H1 (cell line): ENCODE measurements at regions not wholly inside any gene's neighbourhood (a gene's known extent, or its start where the extent isn't known, plus 50 kb on each side); places are given as distances from the start of the nearest gene placed in this dataset.

Experiments
- CTCF ChIA-PET: fragments of 300-600 bp; sonication (Branson Sonifier 250); formaldehyde crosslinking; loops from one replicate; lab custom pipeline; 2021; ENCODE audit not compliant: partially characterized antibody; lab: Charles Lee
- POLR2A ChIA-PET: fragments of 300-600 bp; sonication (Branson Sonifier 250); formaldehyde crosslinking; loops from one replicate; lab custom pipeline; 2021; ENCODE audit warnings: inconsistent platforms; ENCODE audit not compliant: partially characterized antibody; lab: Charles Lee
- DNase-seq, 2 experiments: peaks; one replicate each; pipeline versions ENCODE4 v3.0.0 to v3.0.0-alpha.2; 2010 to 2022; ENCODE audit warnings: low spot score in 2 of 2, low read depth in 1 of 2, mixed read lengths in 1 of 2
- FAIRE-seq: peaks from 2 replicates; lab custom pipeline; 2011; peaks lifted over from hg19 to GRCh38; lab: Jason Lieb, UNC
- H2AFZ ChIP-seq: 2 replicates; pipeline ENCODE4 v1.8.1; 2012; ENCODE audit warnings: low read length, inconsistent platforms
- H2AK5ac ChIP-seq: 2 replicates; pipeline ENCODE4 v1.6.1; 2013; ENCODE audit warnings: low read depth, low read length
- H2BK120ac ChIP-seq: replicated peaks from 2 replicates; pipeline ENCODE3; 2013; ENCODE audit warnings: low read depth, low read length, inconsistent platforms
- H2BK12ac ChIP-seq: 2 replicates; pipeline ENCODE4 v1.6.1; 2013; ENCODE audit warnings: low read depth, low read length
- H2BK15ac ChIP-seq: 2 replicates; pipeline ENCODE4 v1.6.1; 2013; ENCODE audit warnings: low read length
- H2BK20ac ChIP-seq: 2 replicates; pipeline ENCODE4 v1.6.1; 2013; ENCODE audit warnings: low read length
- H2BK5ac ChIP-seq: 2 replicates; pipeline ENCODE4 v1.6.1; 2013; ENCODE audit warnings: low read depth, low read length
- H3K14ac ChIP-seq: 2 replicates; pipeline ENCODE4 v1.6.1; 2013; ENCODE audit warnings: inconsistent platforms; ENCODE audit not compliant: insufficient read length
- H3K18ac ChIP-seq: 2 replicates; pipeline ENCODE4 v1.6.1; 2013; ENCODE audit warnings: low read length; ENCODE audit errors: extremely low read depth
- H3K23ac ChIP-seq: 2 replicates; pipeline ENCODE4 v1.6.1; 2013; ENCODE audit warnings: inconsistent platforms; ENCODE audit not compliant: insufficient read length
- H3K23me2 ChIP-seq: 2 replicates; pipeline ENCODE4 v1.6.1; 2013; ENCODE audit warnings: low read depth, low read length
- H3K27ac ChIP-seq: 2 replicates; pipeline ENCODE4 v1.6.1; 2011; ENCODE audit warnings: low read depth, low read length, inconsistent platforms
- H3K27me3 ChIP-seq, 4 experiments: replicated peaks in 1 of 4; 1 replicate in 1 of 4; 2 replicates in 3 of 4; pipeline versions ENCODE4 v1.6.1 to v1.8.1; 2011 to 2013; ENCODE audit warnings: low read length in 3 of 4, mild to moderate bottlenecking in 3 of 4, inconsistent platforms in 2 of 4, mixed read lengths in 2 of 4, moderate library complexity in 1 of 4; ENCODE audit not compliant: control insufficient read depth in 3 of 4, insufficient read depth in 3 of 4; ENCODE audit errors: extremely low read depth in 1 of 4
- H3K36me3 ChIP-seq, 4 experiments: 2 replicates each; pipeline versions ENCODE4 v1.6.1 to v1.8.1; 2011 to 2013; ENCODE audit warnings: mild to moderate bottlenecking in 4 of 4, low read length in 3 of 4, moderate library complexity in 2 of 4, control low read depth in 1 of 4, inconsistent platforms in 1 of 4; ENCODE audit not compliant: insufficient read depth in 4 of 4, control insufficient read depth in 2 of 4
- H3K4ac ChIP-seq: replicated peaks from 2 replicates; pipeline ENCODE3; 2013; ENCODE audit warnings: low read length, low read depth, mixed read lengths, inconsistent platforms; ENCODE audit not compliant: insufficient read length
- H3K4me1 ChIP-seq, 4 experiments: replicated peaks in 1 of 4; 1 replicate in 1 of 4; 2 replicates in 3 of 4; pipeline versions ENCODE4 v1.6.1 to v1.8.1; 2011 to 2013; ENCODE audit warnings: low read length in 3 of 4, inconsistent platforms in 2 of 4, mixed read lengths in 1 of 4; ENCODE audit not compliant: insufficient read depth in 4 of 4, control insufficient read depth in 3 of 4
- H3K4me2 ChIP-seq, 2 experiments: 2 replicates each; pipeline versions ENCODE4 v1.6.1 to v1.8.1; 2011 to 2013; ENCODE audit warnings: low read depth in 2 of 2, low read length in 2 of 2, control low read depth in 1 of 2, inconsistent platforms in 1 of 2, mild to moderate bottlenecking in 1 of 2; ENCODE audit not compliant: insufficient read depth in 1 of 2
- H3K4me3 ChIP-seq, 4 experiments: fragments of 200-600, 300-600 bp in 1 of 4; sonication (generic), shearing (Covaris generic), sonication (Bioruptor Twin) in 1 of 4; 2 replicates each; pipeline versions ENCODE4 v1.5.1 to v1.8.1; 2011 to 2016; ENCODE audit warnings: low read length in 4 of 4, low read depth in 3 of 4, control low read depth in 2 of 4, inconsistent platforms in 2 of 4, mild to moderate bottlenecking in 2 of 4, mixed read lengths in 1 of 4, moderate library complexity in 1 of 4; ENCODE audit not compliant: insufficient read depth in 2 of 4; ENCODE audit errors: extremely low read depth in 1 of 4
- H3K56ac ChIP-seq: replicated peaks from 2 replicates; pipeline ENCODE3; 2013; ENCODE audit warnings: low read depth, mild to moderate bottlenecking, mixed read lengths, low read length, inconsistent platforms; ENCODE audit not compliant: insufficient read length
- H3K79me1 ChIP-seq: 2 replicates; pipeline ENCODE4 v1.6.1; 2013; ENCODE audit warnings: low read depth, low read length, control low read depth
- H3K79me2 ChIP-seq, 2 experiments: 2 replicates each; pipeline versions ENCODE4 v1.6.1 to v1.8.1; 2012 to 2013; ENCODE audit warnings: low read length in 2 of 2, mild to moderate bottlenecking in 2 of 2, inconsistent platforms in 1 of 2; ENCODE audit not compliant: insufficient read depth in 2 of 2, control insufficient read depth in 1 of 2
- H3K9ac ChIP-seq, 4 experiments: replicated peaks in 1 of 4; 1 replicate in 1 of 4; 2 replicates in 3 of 4; pipeline versions ENCODE4 v1.6.1 to v1.8.1; 2011 to 2013; ENCODE audit warnings: low read depth in 3 of 4, low read length in 3 of 4, control low read depth in 2 of 4, mild to moderate bottlenecking in 2 of 4, moderate library complexity in 2 of 4, inconsistent platforms in 1 of 4; ENCODE audit errors: extremely low read depth in 1 of 4
- H3K9me3 ChIP-seq, 2 experiments: 2 replicates each; pipeline versions ENCODE4 v1.6.1 to v1.8.1; 2012 to 2013; ENCODE audit warnings: mild to moderate bottlenecking in 2 of 2, moderate library complexity in 2 of 2, control low read depth in 1 of 2, inconsistent platforms in 1 of 2, low read depth in 1 of 2, low read length in 1 of 2, mixed read lengths in 1 of 2; ENCODE audit not compliant: insufficient read depth in 2 of 2
- H4K20me1 ChIP-seq, 2 experiments: replicated peaks in 1 of 2; 2 replicates each; pipeline versions ENCODE3 to v1.8.1; 2011 to 2013; ENCODE audit warnings: inconsistent platforms in 2 of 2, low read length in 2 of 2, mild to moderate bottlenecking in 1 of 2; ENCODE audit not compliant: insufficient read depth in 2 of 2, control insufficient read depth in 1 of 2
- H4K5ac ChIP-seq: 2 replicates; pipeline ENCODE4 v1.6.1; 2013; ENCODE audit warnings: low read length, low read depth, mixed read lengths, inconsistent platforms; ENCODE audit not compliant: insufficient read length
- H4K8ac ChIP-seq: 2 replicates; pipeline ENCODE4 v1.8.0; 2013; ENCODE audit warnings: mild to moderate bottlenecking, moderate library complexity, low read length, inconsistent platforms; ENCODE audit not compliant: insufficient read depth; ENCODE audit errors: extremely low read depth
- H4K91ac ChIP-seq: replicated peaks from 2 replicates; pipeline ENCODE3; 2013; ENCODE audit warnings: low read length, mixed read lengths, inconsistent platforms; ENCODE audit not compliant: insufficient read length
- EGR1 ChIP-seq: IDR thresholded peaks from 2 replicates; pipeline ENCODE4 v1.6.1; 2011; ENCODE audit warnings: low read depth, low read length, borderline replicate concordance
- KDM4A ChIP-seq: IDR thresholded peaks from one replicate; pipeline ENCODE4 v1.7.1; 2012; ENCODE audit warnings: low read depth, mild to moderate bottlenecking, moderate library complexity, low read length, inconsistent platforms; ENCODE audit not compliant: severe bottlenecking
- MAFK ChIP-seq: IDR thresholded peaks from 2 replicates; pipeline ENCODE4 v1.6.1; 2012; ENCODE audit warnings: low read depth, mild to moderate bottlenecking, improper control_type of control experiment, low read length
- POLR2AphosphoS5 ChIP-seq: IDR thresholded peaks from 2 replicates; pipeline ENCODE4 v1.6.1; 2011; ENCODE audit warnings: low read depth, low read length
- RAD21 ChIP-seq, 2 experiments: IDR thresholded peaks in 1 of 2; conservative IDR thresholded peaks in 1 of 2; 2 replicates each; pipeline ENCODE4 v1.6.1; 2011; ENCODE audit warnings: low read depth in 2 of 2, low read length in 2 of 2, improper control_type of control experiment in 1 of 2, inconsistent platforms in 1 of 2, mild to moderate bottlenecking in 1 of 2, moderate library complexity in 1 of 2
- RBBP5 ChIP-seq: IDR thresholded peaks from 2 replicates; pipeline ENCODE4 v1.7.1; 2012; ENCODE audit warnings: low read depth, mild to moderate bottlenecking, inconsistent platforms, low read length, moderate library complexity, borderline replicate concordance
- SP4 ChIP-seq: IDR thresholded peaks from 2 replicates; pipeline ENCODE4 v1.6.1; 2012; ENCODE audit warnings: low read length, inconsistent platforms
- TCF12 ChIP-seq: IDR thresholded peaks from 2 replicates; pipeline ENCODE4 v1.6.1; 2011; ENCODE audit warnings: low read depth, mild to moderate bottlenecking, low read length
- YY1 ChIP-seq: IDR thresholded peaks from 2 replicates; pipeline ENCODE4 v1.6.1; 2011; ENCODE audit warnings: low read depth, mild to moderate bottlenecking, low read length
- ZNF274 ChIP-seq: IDR thresholded peaks from 2 replicates; pipeline ENCODE4 v1.7.0; 2012; ENCODE audit warnings: low read length, borderline replicate concordance; ENCODE audit errors: extremely low read depth
- WGBS, 2 experiments: shearing (Covaris generic) in 1 of 2; methylation state at CpG; one replicate each; pipeline versions ENCODE4 v1.1.6 to v1.1.7; 2013 to 2015; ENCODE audit warnings: low lambda C conversion rate in 2 of 2, mixed read lengths in 2 of 2, inconsistent platforms in 1 of 2, low coverage in 1 of 2, missing lambda C conversion rate in 1 of 2; ENCODE audit not compliant: insufficient replicate concordance in 2 of 2, insufficient coverage in 1 of 2, insufficient read length in 1 of 2; ENCODE audit errors: extremely low coverage in 1 of 2, missing lambda C conversion rate in 1 of 2; 5-methylcytosine and 5-hydroxymethylcytosine counted together
- TF ChIP-seq, protein P1 (sequence below), 3 experiments: IDR thresholded peaks; 1 replicate in 2 of 3; 2 replicates in 1 of 3; pipeline versions ENCODE4 v1.5.1 to v1.6.1; 2011; ENCODE audit warnings: low read length in 3 of 3, mild to moderate bottlenecking in 3 of 3, inconsistent platforms in 2 of 3, low read depth in 1 of 3, moderate library complexity in 1 of 3; ENCODE audit not compliant: insufficient read depth in 1 of 3; ENCODE audit errors: control extremely low read depth in 1 of 3

GRCh38 chr6:165770397-165771082, 107.5 kb upstream of the PDE10A start:
- Histone ChIP-seq H2AFZ (no peak overlapping the region), H4K8ac (no peak overlapping the region), H3K18ac (no peak overlapping the region), H3K9me3 (no peaks in the 10 kb centered on the region), H3K4me2 (no peak overlapping the region), H3K79me2 (no peaks in the 10 kb centered on the region), H4K5ac (no peak overlapping the region), H3K4ac (no peak overlapping the region), H2AK5ac (no peak overlapping the region), H3K36me3 (no peaks in the 10 kb centered on the region), H4K91ac (no peak overlapping the region), H3K14ac (no peak overlapping the region), H3K23me2 (no peaks in the 10 kb centered on the region), H3K27ac (no peak overlapping the region), H3K9ac (no peak overlapping the region), H3K4me1 (peaks cover 0 to 5% (median 2%) of the 10 kb centered on the region in 4 experiments; a peak in 1 of 7 replicates), H2BK120ac (no peak overlapping the region), H2BK12ac (no peak overlapping the region), H4K20me1 (no peaks in the 10 kb centered on the region), H3K79me1 (no peaks in the 10 kb centered on the region), H2BK5ac (no peak overlapping the region), H3K23ac (no peak overlapping the region), H2BK20ac (no peak overlapping the region), H2BK15ac (no peak overlapping the region), H3K56ac (no peak overlapping the region), H3K4me3 (no peak overlapping the region), H3K27me3 (no peaks in the 10 kb centered on the region)
- no peak for FAIRE-seq
- no peak for DNase-seq
- POLR2A ChIA-PET, result no interaction called here
- CTCF ChIA-PET, result interaction anchor here (0.6 to 1.3 kb wide), 3 partner anchors 13 to 102 kb away, joined by 3 to 4 read pairs (median 3); no protein-coding TSS in a partner anchor
- 80% methylated on average over 14 of the region's 14 CpGs; no CpG with 5 or more reads in 1 of the 2 experiments for WGBS, 2 experiments
- TF ChIP-seq MAFK, result no peak
- TF ChIP-seq EGR1, result no peak
- no peak for TF ChIP-seq SP4
- TF ChIP-seq KDM4A, result no peak
- peak; percentile 88; the same call in 1 of the 2 replicates for TF ChIP-seq TCF12
- TF ChIP-seq, protein P1, sequence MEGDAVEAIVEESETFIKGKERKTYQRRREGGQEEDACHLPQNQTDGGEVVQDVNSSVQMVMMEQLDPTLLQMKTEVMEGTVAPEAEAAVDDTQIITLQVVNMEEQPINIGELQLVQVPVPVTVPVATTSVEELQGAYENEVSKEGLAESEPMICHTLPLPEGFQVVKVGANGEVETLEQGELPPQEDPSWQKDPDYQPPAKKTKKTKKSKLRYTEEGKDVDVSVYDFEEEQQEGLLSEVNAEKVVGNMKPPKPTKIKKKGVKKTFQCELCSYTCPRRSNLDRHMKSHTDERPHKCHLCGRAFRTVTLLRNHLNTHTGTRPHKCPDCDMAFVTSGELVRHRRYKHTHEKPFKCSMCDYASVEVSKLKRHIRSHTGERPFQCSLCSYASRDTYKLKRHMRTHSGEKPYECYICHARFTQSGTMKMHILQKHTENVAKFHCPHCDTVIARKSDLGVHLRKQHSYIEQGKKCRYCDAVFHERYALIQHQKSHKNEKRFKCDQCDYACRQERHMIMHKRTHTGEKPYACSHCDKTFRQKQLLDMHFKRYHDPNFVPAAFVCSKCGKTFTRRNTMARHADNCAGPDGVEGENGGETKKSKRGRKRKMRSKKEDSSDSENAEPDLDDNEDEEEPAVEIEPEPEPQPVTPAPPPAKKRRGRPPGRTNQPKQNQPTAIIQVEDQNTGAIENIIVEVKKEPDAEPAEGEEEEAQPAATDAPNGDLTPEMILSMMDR (IDR thresholded peaks at IDR 0.05; ENCODE audit: control extremely low read depth in 1 of 3, insufficient read depth in 1 of 3, low read depth in 1 of 3, low read length in 3 of 3), result peak in 1 of 3 experiments; percentile 17; a peak in 1 of 4 replicates
- no peak for TF ChIP-seq RBBP5
- no peak for TF ChIP-seq ZNF274
- no peak for TF ChIP-seq YY1
- TF ChIP-seq RAD21 (IDR thresholded peaks at IDR 0.05 in 1 of 2, conservative IDR thresholded peaks at IDR 0.05 in 1 of 2; ENCODE audit: low read depth in 2 of 2, low read length in 2 of 2), result peak; percentile 27 to 49
- TF ChIP-seq POLR2AphosphoS5, result no peak
